ENCODE measurements at regions not wholly inside any gene's neighbourhood (a gene's known extent, or its start where the extent isn't known, plus 50 kb on each side); places are given as distances from the start of the nearest gene placed in this dataset.
"Not testable (repeated sequence)": the region's sequence is repeated elsewhere in the genome, so short reads cannot be mapped to it uniquely, and the experiment has no call there.

GRCh38 chr2:186399082-186399644, 86.9 kb upstream of the ZC3H15 start:
- DNase-seq = no peak

GRCh38 chr2:186405842-186406241, 80.2 kb upstream of the ZC3H15 start:
- DNase-seq = no peak

- DNase-seq = no peak
These were observed 78.4 kb upstream of the ZC3H15 start for GRCh38 chr2:186407611-186408010.

GRCh38 chr2:186410802-186411201, 75.3 kb upstream of the ZC3H15 start:
- DNase-seq = no peak

- DNase-seq = no peak
These were observed 63.8 kb upstream of the ZC3H15 start for GRCh38 chr2:186422226-186422625.

- DNase-seq = no peak
These were observed 62.6 kb upstream of the ZC3H15 start for GRCh38 chr2:186423481-186423880.

GRCh38 chr2:186424265-186424664, 61.8 kb upstream of the ZC3H15 start:
- no peak for DNase-seq

GRCh38 chr2:186425576-186425975, 60.5 kb upstream of the ZC3H15 start:
- no peak for DNase-seq

- DNase-seq = no peak
These were observed 59.7 kb upstream of the ZC3H15 start for GRCh38 chr2:186426153-186427016.

- not testable (repeated sequence) for DNase-seq
These were observed 59.1 kb upstream of the ZC3H15 start for GRCh38 chr2:186427017-186427350.

GRCh38 chr2:186427970-186428369, 58.1 kb upstream of the ZC3H15 start:
- DNase-seq = no peak

- DNase-seq = no peak
These were observed 57.0 kb upstream of the ZC3H15 start for GRCh38 chr2:186429104-186429503.

- DNase-seq = no peak
These were observed 54.8 kb upstream of the ZC3H15 start for GRCh38 chr2:186431306-186431705.

- no peak for DNase-seq
These were observed 53.0 kb upstream of the ZC3H15 start for GRCh38 chr2:186433040-186433439.

- DNase-seq = no peak
These were observed 52.2 kb upstream of the ZC3H15 start for GRCh38 chr2:186433777-186434432.
